Activated CD4-positive, alpha-beta T cell treated with anti-CD3 and anti-CD28 coated beads, Interleukin-10, Interleukin-2, amounts not matched to agents 100 ng/mL and 50 ng/mL, durations not matched to agents 16 hours and 8 hours (primary cell): ENCODE measurements at regions not wholly inside any gene's neighbourhood (a gene's known extent, or its start where the extent isn't known, plus 50 kb on each side); places are given as distances from the start of the nearest gene placed in this dataset.

ENCODE experiments used
- DNase-seq: peaks from one replicate; pipeline ENCODE4 v3.0.0-alpha.2; 2020

DNA sequence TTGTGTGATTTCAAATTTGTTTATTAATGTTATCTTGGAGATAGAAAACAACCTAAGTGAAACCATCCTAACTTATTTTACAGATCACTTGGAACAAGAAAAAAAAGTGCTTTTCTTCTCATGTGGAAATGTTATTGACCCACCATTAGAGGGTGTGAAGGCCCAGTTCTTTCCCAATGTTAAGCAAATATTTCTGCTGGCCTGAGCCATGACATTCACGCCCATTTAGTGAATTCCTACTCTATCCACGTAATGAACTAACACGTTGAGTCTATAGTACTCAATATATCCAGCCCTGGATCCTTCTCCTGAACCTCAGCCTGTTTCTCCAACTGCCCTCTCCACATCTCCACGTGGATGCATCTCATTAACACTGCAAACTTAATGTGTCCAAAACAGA lies 180.6 kb upstream of the ZFP64 start:
- no peak for DNase-seq

DNA sequence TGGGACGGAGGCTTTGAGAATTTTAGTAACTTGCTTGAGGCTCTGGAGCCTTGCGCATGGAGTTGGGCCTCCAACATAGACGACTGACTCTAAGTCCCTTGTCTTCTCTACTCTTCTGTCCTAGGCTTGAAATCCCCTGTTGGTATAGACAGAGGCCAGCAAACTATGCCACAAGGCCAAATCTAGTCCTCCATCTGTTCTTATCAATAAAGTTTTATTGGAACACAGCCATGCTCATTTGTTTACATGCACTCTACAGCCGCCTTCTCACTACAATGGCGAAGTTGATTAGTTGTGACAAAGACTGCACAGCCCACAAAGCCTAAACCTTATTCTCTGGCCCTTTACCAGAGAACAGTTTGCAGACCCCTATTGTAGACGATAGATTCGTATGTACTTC lies 174.1 kb upstream of the ZFP64 start:
- no peak for DNase-seq

DNA sequence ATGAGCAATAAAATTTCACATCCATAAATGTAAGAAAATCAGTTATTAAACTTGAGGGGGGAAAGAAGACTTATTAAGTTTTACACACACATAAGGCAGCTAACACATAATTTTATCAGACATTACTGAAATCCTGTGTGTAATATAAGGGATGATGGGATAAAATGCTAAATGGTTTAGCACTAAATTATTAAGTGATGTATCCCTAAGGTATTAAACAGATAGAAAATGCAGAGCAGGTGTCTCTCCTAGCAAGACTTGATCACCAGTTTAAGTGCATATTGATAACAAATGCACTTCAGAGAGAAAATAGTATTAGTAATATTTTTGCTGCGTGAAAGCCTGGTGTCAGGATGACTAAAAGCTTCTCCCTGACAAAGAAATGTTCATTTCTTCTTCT lies 172.8 kb upstream of the ZFP64 start:
- DNase-seq, result no peak

DNA sequence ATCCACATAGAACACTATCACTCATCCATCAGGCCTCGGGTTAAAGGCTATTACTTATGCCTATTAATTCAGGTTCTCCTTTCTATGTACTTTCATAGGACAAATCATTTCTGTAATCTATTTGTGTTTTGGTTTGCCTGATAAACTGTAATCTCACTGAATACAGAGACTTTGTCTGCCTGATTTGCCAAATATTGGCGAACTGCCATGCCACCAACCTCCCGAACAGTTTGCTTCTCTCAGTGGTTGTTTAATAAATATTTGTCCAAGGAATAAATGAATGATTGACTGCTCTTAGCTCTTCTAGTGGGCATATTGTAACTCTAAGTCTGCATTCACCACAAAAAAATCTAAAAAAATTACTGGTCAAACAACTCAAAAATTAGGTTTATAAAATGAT lies 170.1 kb upstream of the ZFP64 start:
- DNase-seq, result no peak

DNA sequence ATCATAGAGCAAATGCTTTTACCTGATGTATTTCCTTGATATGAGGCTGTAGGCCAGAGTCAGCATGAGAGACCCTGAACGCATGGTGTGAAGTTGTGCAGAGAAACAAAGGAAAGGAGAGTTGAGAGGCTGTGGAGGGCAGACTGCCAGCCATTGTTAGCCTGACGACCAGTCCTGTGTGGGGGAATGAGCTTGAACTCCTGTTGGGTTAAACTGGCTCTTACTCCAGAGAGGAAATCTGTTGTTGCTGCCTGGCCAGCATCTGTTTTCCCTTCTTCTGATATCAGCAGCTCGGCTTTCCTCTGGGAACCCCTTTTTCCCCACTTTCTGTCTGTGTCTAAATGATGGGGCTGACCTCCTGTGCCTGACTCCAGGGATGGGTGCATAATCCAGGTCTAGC lies 158.2 kb upstream of the ZFP64 start:
- no peak for DNase-seq

DNA sequence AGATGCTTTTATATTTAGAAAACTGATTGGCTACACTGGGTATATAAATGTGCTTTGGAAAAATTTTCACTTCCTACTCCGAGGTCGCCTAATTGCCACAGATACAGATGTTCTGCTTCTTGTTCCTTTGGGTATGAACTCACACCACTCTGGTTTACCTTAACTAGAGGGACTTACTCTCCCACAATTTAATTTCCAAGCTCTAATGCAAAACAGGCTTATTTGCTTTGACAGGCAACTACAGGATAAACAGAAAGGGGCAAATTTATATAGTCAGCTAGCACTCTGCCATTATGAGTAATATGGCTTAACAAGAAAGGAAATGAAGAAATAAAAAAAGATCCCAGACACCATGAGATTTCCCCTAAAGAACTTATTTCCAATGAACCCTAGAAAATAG lies 156.9 kb upstream of the ZFP64 start:
- no peak for DNase-seq

DNA sequence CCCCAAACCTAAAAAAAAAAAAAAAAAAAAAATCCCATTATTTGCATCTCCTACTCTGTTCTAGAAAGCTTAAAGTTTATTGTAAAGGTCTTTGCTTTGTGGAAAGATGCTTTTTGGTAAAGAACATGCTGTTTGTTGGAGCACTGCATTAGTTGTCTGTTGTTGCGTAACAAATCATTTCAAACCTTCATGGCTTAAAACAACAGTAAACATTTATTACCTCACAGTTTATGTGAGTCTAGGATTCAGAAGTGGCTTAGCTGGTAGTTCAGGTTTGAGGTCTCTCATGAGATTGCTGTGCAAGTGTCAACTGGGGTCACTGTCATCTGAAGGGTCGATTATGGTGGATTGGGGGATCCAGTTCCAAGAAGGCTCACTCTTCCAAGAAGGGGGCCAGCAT lies 155.2 kb upstream of the ZFP64 start:
- no peak for DNase-seq

DNA sequence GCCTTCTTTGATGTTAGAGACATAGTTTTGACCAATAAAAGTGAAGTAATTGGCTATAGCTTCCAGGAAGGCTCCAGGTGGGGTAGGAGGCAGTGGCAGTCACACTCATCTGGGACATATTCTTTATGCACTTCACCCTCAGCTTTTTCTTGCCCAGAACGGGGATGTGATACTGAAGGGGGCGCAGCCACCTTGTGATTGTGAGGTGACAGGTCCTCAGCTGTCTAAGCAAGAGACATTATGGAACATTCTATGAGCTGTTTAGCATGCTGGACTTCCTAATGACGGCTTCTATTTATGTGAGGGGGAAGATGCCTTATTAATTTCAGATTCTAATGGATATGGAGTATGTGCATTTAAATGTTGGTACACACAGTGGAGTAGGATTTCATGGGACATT lies 151.3 kb upstream of the ZFP64 start:
- no peak for DNase-seq

DNA sequence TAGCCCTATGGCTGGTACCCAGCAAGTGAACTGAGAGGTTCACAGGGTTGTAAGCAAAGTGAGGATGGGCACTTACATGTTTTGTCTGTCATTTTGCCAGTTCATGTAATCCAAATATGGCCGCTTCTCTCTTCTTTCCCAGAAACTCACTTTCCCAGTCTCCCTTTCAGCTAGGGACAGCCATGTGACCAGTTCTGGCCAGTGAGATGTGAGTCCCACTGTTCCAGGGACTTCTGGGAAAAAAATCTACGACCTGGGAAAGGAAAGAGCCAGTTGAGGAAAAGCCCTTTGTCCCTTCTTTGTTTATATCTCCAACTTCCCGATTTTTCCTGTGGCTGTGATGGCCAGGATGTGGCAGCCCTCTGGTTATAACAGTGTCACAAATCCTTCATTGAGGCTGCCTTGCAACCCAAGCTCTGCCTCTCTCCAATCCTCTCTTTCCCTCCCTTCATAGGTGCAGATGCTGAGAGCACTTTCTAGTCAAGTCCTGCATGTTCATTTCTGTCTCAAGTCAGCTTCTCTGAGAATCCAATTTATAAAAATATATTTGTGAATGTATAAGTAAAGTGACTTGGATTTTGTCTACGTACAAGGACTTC lies 148.6 kb upstream of the ZFP64 start:
- no peak for DNase-seq

DNA sequence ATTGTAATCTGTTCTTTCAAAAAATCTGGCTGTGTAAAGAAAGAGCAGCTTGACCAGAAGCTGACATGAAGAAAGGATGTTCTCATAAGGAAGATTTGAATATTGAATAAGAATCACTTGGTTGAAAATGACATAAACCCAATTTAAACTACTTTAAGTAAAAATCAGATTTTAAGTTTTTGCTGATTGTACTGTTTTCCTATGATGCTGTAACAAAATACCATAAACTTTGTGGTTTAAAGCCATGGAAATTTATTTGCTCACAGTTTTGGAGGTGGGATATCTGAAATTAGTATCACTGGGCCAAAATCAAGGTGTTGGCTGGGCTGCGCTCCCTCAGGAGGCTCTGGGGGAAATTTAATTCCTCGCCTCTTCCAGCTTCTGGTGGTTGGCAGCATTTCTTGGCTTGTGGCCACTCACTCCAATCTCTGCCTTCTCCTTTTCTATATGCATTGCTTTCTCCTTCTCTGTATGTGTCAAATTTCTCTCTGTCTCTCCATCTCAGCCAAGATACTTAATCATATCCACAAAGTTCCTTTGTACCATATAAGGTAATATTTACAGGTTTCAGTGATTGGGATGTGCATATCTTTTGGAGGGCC lies 141.2 kb upstream of the ZFP64 start:
- DNase-seq, result no peak

DNA sequence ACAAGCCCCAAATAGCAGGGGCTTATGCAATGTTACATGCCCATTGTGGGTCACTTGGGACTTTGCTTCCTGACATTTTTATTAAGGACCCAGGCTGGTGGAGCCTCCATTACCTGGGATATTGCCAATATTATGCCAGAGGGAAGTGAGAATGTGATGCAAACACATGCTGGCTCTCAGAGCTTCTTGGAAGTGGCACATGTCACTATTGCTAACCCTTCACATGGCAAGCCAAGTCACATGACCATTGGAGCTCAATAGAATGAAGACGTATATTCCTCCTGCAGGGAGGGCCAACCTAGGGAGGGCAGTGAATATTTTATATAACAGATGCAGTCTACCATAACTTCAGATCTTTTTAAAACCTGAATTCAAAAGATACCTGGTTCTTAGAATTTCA lies 140.7 kb upstream of the ZFP64 start:
- DNase-seq, result no peak

DNA sequence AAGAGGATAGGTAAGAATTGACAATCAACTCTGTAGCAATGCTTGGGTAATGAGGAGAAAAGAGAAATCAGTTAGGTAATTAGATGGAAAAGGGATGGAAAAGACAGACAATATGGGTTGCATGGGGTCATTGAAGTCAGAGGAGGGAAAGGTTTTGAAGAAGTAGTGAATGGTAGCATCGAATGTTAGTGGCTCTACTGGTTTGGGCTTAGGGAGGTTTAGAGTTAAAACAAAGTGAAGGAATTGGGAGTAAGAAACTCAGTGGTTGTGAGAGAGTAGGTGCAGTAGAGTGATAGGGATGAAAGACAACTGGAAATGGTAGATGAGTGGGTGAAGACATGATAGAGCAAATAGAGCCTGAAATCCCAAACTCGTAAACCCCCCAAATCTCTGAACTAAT lies 140.1 kb upstream of the ZFP64 start:
- no peak for DNase-seq

DNA sequence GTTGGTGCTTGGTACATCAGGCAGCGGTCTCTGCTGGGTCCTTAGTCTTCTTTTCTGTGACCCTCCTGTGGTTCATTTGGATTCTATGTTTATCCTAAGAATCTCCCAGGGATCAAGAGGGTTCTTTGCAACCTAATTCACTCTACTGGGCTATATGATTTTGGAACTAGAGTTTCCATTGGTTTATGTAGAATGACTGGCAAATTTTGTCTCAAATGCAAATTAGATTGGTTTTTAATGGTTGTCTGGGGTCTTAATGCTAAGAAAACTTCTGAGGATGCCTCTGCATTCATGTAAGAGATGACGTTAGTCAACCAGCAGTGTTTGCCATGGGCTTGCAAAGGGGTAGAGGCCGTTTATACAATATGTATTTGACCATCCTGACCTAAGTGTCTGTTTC lies 129.8 kb upstream of the ZFP64 start:
- no peak for DNase-seq

DNA sequence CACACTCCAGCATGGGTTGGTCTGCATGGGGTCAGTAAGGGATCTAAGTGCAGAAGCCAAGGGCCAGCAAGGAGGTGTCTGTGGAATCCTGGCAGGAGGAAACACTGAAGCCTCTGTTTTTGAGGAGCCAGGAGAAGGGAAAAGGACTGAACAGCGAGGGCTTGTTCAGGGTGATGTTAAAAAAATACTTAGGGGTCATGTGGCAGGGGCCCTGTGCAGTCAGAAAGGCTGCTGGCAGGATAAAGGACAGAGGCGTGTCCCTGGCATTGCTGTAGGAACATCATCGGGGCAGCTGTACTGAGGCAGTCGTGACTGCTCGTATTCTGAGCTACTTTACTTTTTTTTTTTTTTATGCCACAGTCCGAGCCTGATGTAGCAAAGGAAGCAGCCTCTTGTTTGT lies 127.1 kb upstream of the ZFP64 start:
- no peak for DNase-seq

DNA sequence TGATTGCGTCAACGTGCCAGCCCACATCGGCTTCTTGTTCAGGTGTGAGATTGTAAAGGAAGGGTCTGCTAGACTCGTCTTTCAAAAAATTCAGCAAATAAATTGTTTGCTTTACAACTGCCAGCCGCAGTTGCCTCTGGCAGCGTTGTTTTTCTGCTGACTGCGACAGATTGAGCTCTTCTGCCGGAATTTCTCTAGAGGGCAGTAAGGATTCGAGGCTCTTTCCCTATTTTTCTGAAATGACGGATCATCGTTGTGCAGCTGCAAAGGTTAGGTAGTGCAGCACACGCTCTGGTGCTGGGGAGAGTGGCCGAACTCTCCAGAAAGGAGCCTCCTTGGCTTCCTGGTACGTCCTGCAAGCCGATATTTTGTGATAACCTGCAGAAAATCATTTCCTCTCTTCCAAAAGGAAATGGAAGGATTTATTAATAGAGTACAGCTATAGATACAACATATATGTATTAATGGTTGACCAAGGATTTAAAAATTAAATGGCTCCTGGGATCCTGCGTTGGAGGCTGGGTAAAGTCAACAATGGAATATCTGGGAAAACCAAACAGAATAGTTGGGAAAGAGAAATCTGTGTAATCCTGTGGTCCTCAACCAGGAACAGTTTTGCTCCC lies 121.9 kb upstream of the ZFP64 start:
- DNase-seq, result no peak

DNA sequence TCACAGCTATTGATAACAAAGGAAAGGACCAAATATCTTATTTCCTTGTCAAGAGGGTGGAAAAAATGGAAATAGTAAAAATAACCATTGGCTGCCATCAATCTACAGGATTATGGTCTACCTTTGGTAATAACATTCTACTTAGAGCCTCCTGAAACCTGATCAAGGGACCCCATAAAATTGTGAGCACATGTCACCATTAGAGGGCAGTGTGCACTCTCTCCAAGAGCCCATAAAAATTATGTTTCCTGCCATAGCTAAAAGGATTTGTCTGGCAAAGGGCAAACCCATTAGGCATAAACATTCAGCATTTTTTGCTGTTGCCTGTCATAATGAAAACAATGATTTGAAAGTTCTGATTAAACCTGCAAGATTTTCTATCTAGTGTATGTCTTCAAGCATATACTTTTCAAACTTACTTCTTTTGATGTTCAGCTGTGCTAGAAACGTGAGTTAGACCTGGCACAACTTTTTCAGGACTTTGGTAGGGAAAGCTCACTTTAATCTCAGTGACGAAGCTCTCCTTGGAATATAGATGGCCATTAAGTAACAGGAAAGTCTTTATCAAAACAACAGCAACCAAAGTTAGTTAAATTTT lies 120.7 kb upstream of the ZFP64 start:
- peak; percentile 66 for DNase-seq

DNA sequence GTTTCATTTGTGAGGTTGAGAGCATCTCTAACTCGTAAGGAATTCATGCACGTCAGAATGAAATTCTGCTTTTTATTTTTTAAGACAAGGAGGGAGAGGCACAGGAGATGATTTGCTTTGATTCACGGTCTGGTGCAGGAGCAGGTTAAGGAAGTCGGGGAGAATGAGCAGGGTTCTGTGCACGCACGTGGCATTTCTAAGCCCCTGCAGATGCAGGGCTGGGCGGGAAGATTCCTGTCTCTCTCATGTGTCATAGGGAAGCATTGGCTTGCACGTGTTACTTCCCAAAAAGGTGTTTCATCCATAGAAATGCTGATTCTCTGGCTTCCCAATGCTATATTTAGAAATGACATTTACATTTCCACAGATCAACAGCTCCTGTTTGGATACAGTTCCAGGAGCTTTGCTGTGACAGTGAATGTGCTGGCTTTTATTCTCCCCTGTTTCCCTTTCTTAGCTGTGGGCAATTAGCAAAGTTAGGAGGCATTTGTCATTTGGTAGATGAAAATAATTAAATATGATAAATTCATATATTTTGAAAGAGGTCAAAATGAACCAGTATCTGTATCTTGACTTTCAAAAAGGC lies 119.7 kb upstream of the ZFP64 start:
- no peak for DNase-seq

DNA sequence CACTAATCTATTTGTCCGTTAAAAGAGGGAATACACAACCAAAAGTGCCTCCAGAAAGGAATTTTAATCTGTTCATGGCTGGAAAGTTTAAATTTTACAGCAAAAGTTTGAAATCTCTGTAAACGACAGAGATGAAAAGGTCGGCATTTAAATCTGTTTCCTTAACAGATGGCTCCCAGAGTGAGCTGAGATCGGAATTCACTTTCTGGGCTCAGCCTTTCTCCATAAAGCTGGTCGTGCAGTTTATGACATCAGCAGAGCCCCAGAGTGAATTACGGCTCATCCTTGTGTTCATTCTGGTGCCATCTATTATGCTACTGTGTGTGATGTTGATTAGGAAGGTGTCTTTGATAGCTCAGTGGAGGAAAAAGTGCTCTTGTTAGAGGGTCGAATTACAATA lies 117.6 kb upstream of the ZFP64 start:
- no peak for DNase-seq

DNA sequence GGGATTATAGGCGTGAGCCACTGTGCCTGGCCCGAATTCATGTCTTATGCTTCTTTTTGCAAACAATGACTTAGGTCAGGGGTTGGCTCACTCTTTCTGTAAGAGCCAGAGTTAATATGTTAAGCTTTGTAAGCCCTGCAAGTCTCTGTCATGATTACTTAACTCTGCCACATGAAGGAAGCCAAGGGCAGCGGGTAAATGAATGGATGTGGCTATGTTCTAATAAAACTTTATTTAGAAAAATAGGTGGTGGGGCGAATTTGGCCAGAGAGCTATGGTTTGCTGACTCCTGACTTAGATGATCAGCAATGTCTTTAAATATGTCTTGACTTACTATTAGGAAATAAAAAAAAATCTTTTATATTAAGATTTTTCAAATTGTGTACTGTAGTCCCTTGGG lies 114.9 kb upstream of the ZFP64 start:
- no peak for DNase-seq

DNA sequence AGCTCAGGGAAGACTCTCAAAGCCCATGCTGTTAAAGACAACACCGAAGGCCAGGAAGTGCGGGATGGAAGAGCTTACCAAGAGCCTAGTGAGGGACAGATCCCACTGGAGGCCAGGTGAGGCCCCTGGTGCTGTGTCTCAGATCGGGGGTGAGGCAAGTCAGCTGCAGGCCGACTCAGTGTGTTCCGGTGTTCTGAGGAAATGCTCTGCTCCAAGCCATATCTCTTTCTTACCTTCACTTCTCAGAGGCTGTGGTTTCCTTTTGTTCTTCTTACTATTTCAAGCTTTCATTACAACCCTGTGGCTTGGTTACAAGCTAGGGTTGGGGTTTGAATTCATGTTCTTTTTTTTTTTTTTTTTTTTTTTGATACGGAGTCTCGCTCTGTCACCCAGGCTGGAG lies 114.3 kb upstream of the ZFP64 start:
- DNase-seq, result peak; percentile 21

DNA sequence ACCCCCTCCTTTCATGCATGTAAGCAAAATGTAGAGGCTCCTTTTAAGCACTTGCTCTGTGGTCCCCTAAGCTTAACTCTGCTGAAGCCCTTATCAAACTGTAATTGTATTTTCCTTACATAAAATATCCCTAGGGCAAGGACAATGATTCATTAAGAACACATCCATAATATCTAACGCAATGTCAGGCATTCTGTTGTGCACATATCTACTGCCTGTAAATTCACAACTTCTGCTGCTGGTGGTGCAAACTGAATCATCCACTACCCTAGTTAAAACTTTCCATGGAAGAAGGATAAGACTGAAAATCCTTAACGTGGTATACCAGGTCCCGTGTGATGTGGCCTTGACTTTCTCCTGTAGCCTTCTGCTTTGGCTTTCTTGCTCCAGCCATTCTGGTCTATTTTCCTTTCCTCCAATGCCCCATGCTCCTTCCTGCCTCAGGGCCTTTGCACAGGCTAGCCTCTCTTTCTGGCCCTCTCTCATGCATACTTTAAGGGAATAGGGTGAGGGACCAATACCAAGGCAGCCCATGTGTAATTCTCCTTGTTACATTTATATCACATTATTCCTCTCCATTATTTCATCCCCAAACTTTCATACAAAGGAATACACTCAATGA lies 113.6 kb upstream of the ZFP64 start:
- no peak for DNase-seq

DNA sequence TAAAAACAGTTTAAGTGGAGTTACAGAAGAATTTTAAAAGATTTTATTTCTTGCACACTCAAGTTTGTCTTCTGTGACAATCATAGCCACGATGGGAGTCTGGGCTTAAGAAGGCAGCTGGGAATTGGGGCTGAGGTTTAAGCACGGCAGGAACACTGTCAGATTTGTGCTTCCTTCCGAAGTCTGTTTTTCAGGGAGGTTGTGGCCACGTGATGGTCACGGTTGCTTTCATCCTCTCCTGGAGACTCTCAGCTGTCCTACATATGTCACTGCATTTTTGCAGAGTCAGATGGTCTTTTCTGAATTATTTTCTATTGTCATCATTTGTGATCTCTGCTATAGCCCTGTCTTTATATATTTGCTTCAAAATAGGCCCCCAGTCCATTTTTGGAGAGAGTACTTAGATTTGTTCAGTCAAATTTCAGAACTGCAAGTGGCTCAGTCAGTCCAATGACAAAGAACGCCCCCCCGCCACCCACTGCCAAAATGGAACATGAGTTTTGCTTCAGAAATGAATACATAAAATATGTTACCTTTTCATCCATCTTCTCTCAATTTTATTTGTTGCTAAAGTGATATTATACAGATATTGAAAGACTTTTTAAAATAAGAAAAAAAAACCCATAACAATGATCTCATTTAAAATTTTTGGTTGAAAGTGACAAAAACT lies 111.8 kb upstream of the ZFP64 start:
- no peak for DNase-seq

DNA sequence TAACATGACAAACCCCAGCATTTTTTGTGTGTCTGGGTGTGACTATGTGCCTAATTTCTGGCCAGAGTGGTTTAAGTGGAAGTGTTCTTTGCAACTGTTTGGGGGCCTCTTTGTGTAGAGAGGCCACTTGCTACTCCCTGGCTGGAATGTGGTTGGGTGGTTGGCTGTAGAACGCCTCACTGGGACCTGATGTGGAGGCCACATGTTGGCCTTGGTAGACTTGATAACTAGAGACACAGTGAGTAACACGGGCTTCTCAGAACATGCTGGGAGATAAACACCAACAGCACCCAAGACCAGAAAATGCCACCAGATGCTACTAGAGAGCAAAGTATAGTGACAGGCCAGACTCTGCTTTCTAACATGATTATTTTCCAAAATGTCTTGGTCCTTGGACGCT lies 111.2 kb upstream of the ZFP64 start:
- DNase-seq, result no peak
